A549 (cell line): ENCODE measurements at regions not wholly inside any gene's neighbourhood (a gene's known extent, or its start where the extent isn't known, plus 50 kb on each side); places are given as distances from the start of the nearest gene placed in this dataset.

ENCODE experiments used
- RCOR1 ChIP-seq: fragments of 150-350 bp; IDR thresholded peaks from 2 replicates; pipeline ENCODE4 v1.6.1; 2014; ENCODE audit warnings: antibody characterized with exemption, low read length, low read depth
- TF ChIP-seq, protein P1 (sequence below): IDR thresholded peaks from 2 replicates; pipeline ENCODE4 v1.6.1; 2012

DNA sequence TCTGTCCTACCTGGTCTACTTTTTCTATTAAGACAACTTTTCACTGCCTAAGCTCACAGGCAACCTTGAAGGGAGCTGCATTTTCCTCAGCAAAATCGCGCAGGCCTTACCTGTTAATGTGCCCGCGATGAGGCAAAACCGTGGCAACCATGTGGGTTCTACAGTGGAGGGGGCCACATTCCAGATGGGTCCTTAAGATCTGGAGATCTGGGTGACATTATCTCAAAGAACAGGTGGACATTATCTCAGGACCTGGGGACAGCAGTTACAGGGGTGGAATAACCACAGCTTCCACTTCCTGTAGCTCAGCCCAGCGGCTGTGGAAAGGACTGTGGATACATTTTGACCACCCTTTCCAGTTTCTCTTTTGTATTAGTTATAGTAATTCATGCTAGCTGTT is 112.8 kb upstream of the PTCH1 start:
- no peak for TF ChIP-seq RCOR1
- TF ChIP-seq, protein P1, sequence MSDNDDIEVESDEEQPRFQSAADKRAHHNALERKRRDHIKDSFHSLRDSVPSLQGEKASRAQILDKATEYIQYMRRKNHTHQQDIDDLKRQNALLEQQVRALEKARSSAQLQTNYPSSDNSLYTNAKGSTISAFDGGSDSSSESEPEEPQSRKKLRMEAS: no peak
